GM08714 (cell line): ENCODE measurements at regions not wholly inside any gene's neighbourhood (a gene's known extent, or its start where the extent isn't known, plus 50 kb on each side); places are given as distances from the start of the nearest gene placed in this dataset.

Experiments
- H3K4me3 ChIP-seq: fragments of 200-500 bp; sonication (Bioruptor generic); 2 replicates; pipeline ENCODE4 v1.5.1; 2014; ENCODE audit warnings: mild to moderate bottlenecking, low read length, inconsistent platforms
- ZNF274 ChIP-seq: IDR thresholded peaks from 2 replicates; pipeline ENCODE4 v1.6.1; 2012; ENCODE audit warnings: mild to moderate bottlenecking, low read depth, low read length

DNA sequence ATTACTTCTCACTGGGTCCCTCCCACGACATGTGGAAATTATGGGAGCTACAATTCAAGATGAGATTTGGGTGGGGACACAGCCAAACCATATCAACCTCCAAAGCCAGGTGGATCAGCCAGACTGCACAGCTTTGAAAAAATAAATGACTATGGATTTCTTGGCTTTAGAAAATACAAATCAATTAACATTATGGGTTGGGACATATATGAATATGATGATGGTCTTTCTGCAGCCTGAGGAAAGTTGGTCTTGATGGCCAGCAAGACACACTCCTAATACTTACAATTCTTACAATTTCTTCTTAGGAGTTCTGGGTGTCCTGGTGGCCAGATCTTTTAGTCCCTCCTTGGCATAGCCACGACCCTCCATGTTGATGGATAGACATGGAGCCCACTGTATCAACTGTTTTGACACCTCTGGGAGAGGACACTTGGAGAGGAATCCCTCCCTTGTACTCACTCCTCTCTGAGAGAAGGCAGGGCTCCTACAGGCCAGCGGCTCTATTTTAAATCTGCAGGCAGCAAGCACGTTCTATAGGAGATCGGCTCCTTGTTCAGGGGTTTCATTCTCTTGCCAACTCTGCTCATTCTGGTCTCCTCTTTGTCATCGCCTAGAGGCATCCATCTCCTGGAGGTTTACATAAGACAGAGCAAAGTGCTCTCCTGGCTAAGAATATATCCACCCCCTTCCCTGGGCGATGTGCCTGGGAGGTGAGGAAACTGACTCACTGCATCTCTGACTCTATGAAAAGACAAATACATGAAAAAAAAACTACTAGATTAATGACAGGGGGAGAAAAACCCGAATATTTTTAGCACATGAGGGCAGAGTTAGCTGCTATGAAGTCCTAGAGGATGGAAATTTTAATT lies 145.9 kb downstream of the CARTPT start:
- H3K4me3 ChIP-seq: no peak overlapping the region
- TF ChIP-seq ZNF274: no peak

GRCh38 chr5:71865665-71866320 lies 146.7 kb downstream of the CARTPT start:
- H3K4me3 ChIP-seq: no peak overlapping the region
- no peak for TF ChIP-seq ZNF274

- H3K4me3 ChIP-seq: no peak overlapping the region
- no peak for TF ChIP-seq ZNF274
Observed at GRCh38 chr5:71872311-71872864, 153.3 kb downstream of the CARTPT start.

GRCh38 chr5:71873191-71873591 lies 154.1 kb downstream of the CARTPT start:
- TF ChIP-seq ZNF274: no peak
- H3K4me3 ChIP-seq: no peak overlapping the region

GRCh38 chr5:71874521-71874920 lies 155.4 kb downstream of the CARTPT start:
- no peak overlapping the region for H3K4me3 ChIP-seq
- TF ChIP-seq ZNF274: no peak

DNA sequence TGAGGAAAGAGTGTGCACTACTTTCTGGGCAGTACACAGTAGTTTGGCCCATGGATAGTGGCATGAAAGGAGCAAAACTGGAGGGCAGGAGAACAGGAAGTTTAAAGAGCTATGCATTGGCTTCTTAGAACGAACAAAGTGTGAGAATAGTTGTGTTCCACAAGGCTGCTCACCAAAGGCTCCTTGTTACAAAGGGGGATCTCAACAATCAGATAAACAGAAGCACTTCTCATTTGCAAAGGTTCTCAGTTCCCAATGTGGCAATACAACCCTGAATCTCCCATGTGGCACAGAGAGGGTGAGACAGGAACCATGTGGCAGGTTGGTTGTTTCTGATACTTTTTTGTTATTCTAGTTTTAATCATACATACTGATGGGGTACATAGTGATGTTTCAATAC lies 158.4 kb downstream of the CARTPT start:
- no peak overlapping the region for H3K4me3 ChIP-seq

GRCh38 chr5:71880536-71880935 lies 161.5 kb downstream of the CARTPT start:
- no peak for TF ChIP-seq ZNF274
- H3K4me3 ChIP-seq: no peak overlapping the region

More for the DNA sequence above, 158.4 kb downstream of the CARTPT start:
- TF ChIP-seq ZNF274: no peak

GRCh38 chr5:71882826-71883741 lies 164.0 kb downstream of the CARTPT start:
- H3K4me3 ChIP-seq: no peak overlapping the region
- TF ChIP-seq ZNF274: no peak

- no peak overlapping the region for H3K4me3 ChIP-seq
- TF ChIP-seq ZNF274: no peak
Observed at GRCh38 chr5:71883742-71884103, 164.6 kb downstream of the CARTPT start.

DNA sequence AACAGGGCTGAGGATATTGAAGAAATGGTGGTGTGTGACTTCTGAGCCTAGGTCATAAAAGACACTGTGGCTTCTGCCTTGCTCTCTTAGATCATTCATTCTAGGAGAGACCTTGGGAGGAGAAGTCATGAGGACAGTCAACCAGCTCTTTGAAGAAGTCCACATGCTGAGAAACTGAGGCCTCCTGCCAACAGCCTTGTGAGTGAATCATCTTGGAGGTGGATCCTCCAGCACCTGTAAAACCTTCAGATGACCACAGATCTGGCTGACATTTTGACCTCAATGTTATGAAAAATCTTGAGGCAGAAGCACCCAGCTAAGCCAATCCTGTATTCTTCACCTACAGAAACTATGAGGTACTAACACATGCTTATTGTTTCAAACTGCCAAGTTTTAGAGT lies 165.9 kb downstream of the CARTPT start:
- no peak for TF ChIP-seq ZNF274
- no peak overlapping the region for H3K4me3 ChIP-seq

DNA sequence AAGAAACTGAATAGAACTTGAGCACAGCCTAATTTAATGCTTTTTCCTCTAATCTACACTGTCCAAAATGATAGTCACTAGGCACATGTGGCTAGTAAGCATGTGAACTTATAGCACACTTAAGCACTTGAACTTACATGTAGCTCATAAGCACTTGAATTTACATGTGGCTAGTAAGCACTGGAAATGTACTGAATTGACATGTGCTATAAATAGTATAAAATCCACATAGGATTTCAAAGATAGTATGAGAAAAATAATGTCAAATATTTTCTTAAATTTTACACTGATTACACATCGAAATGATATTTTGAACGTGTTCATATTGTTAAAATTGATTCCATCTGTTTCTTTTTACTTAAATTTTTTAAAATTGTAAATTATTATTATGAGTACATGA lies 167.3 kb downstream of the CARTPT start:
- no peak overlapping the region for H3K4me3 ChIP-seq
- no peak for TF ChIP-seq ZNF274

- no peak for TF ChIP-seq ZNF274
- no peak overlapping the region for H3K4me3 ChIP-seq
Observed at GRCh38 chr5:71887680-71888079, 168.6 kb downstream of the CARTPT start.

DNA sequence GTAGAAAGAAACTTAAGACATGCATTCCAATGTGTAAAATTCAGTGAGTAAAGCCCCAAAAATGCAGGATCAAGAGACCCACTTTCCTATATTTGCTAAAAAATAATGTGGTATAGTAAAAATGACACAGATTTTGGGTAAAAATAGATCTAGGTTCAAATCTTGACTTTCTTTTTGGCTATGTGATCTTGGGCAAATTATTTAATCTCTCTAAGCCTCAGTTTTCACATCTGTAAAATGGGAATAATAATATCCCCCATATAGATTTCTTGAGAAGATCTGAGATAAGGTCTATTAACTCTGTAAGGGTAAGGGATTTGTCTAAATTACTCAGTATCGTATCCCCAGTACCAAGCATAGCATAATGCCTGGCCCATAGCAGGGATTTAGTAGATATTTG lies 172.3 kb downstream of the CARTPT start:
- no peak overlapping the region for H3K4me3 ChIP-seq
- TF ChIP-seq ZNF274: no peak

- no peak overlapping the region for H3K4me3 ChIP-seq
- TF ChIP-seq ZNF274: no peak
Observed at GRCh38 chr5:71891856-71892255, 172.8 kb downstream of the CARTPT start.
